A673 (cell line): ENCODE measurements at regions not wholly inside any gene's neighbourhood (a gene's known extent, or its start where the extent isn't known, plus 50 kb on each side); places are given as distances from the start of the nearest gene placed in this dataset.

Experiments used
- EZH2 ChIP-seq: fragments of 200-600 bp; sonication (generic); IDR thresholded peaks from 2 replicates; pipeline ENCODE4 v1.6.1; 2017; ENCODE audit warnings: borderline replicate concordance, low read depth, mild to moderate bottlenecking, mixed read lengths, antibody characterized with exemption, low read length; ENCODE audit not compliant: poor library complexity, severe bottlenecking
- TF ChIP-seq, protein P1 (sequence below): fragments of 300-800, 200-600 bp; sonication (generic); conservative IDR thresholded peaks from 2 replicates; pipeline ENCODE4 v1.5.1; 2017; ENCODE audit warnings: low read depth, mild to moderate bottlenecking, antibody characterized with exemption, low read length, moderate library complexity, mixed read lengths

DNA sequence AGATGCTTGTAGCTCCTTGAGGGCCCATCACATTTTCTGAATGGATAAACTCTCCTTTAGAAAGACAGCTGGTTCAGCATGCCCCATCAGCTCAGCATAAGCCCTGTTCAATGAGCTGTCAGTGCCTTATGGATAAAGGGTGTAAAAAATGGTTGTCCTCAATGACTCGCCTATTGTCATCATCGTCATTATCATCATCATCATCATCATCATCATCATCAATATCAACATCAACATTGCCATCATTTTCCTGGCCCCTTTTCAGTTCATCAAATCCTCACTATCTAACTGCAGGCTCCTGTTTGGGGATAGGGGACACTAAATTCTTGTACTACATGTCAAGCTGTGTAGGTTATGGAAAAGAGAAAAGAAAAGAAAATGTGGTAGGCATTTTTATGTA lies 310.7 kb upstream of the MTNR1B start:
- TF ChIP-seq EZH2: no peak
- TF ChIP-seq, protein P1, sequence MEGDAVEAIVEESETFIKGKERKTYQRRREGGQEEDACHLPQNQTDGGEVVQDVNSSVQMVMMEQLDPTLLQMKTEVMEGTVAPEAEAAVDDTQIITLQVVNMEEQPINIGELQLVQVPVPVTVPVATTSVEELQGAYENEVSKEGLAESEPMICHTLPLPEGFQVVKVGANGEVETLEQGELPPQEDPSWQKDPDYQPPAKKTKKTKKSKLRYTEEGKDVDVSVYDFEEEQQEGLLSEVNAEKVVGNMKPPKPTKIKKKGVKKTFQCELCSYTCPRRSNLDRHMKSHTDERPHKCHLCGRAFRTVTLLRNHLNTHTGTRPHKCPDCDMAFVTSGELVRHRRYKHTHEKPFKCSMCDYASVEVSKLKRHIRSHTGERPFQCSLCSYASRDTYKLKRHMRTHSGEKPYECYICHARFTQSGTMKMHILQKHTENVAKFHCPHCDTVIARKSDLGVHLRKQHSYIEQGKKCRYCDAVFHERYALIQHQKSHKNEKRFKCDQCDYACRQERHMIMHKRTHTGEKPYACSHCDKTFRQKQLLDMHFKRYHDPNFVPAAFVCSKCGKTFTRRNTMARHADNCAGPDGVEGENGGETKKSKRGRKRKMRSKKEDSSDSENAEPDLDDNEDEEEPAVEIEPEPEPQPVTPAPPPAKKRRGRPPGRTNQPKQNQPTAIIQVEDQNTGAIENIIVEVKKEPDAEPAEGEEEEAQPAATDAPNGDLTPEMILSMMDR: no peak
